ENCODE measurements at regions not wholly inside any gene's neighbourhood (a gene's known extent, or its start where the extent isn't known, plus 50 kb on each side); places are given as distances from the start of the nearest gene placed in this dataset.

- no peaks in the 10 kb centered on the region for H3K27me3 ChIP-seq (ENCODE audit: control insufficient read depth in 2 of 2, insufficient read depth in 1 of 2, low read length in 1 of 2)
- 95% methylated on average over 7 of the region's 7 CpGs for WGBS
- H3K4me3 ChIP-seq (ENCODE audit: low read length in 2 of 2) = no peak overlapping the region
- no peaks in the 10 kb centered on the region for H3K9me3 ChIP-seq (ENCODE audit: control insufficient read depth in 2 of 2, insufficient read depth in 1 of 2, low read length in 1 of 2)
- DNase-seq (ENCODE audit: low read depth in 6 of 9, low spot score in 9 of 9) = no peak
- no peak overlapping the region for H3K27ac ChIP-seq (ENCODE audit: low read depth in 1 of 2, low read length in 1 of 2)
- H3K36me3 ChIP-seq (ENCODE audit: control insufficient read depth in 2 of 2, insufficient read depth in 2 of 2, low read length in 1 of 2) = no peaks in the 10 kb centered on the region
- H3K4me1 ChIP-seq (ENCODE audit: control insufficient read depth in 2 of 2, insufficient read depth in 2 of 2, low read length in 2 of 2) = no peaks in the 10 kb centered on the region
Measured at GRCh38 chr4:100805538-100805937, 287.7 kb upstream of the EMCN start.

DNA sequence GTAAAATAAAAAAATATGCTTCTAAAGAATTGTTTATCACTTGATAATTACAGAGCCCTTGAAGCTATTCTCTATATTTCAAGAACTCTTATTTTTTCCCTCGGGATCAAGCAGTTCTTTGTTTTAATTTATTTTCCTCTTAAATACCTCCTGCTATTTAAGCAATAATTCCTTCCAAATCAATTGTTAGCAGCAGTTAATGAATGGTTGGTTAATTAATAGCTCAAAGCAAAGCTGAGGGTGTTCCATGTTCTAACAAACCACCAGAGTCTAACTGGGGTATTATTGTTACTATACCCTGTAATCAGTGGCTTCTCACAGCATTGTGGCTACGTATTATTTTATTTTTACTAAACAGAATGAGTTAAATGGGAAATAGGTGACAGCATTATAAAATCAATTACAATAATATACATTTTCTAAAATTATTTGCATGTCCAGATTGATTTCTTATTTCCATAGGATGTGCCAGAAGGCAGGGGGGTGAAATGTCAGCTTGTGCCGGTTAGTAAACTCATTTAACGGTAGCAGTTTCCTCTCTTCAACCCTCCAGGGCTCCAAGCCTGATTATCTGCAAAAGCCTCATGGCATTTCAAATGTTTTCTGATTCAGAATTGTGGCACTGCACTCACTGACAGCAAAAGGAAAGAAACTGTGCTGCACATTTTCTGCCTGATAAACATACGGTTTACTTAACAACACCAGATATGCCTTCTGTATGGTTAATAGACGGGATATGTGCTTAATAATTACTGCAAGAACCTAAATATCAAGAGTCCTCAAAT lies 286.9 kb upstream of the EMCN start:
- H3K4me3 ChIP-seq (ENCODE audit: low read length in 2 of 2) = no peak overlapping the region
- H3K27ac ChIP-seq (ENCODE audit: low read depth in 1 of 2, low read length in 1 of 2) = no peak overlapping the region
- WGBS = 96% methylated on average over 6 of the region's 6 CpGs
- no peaks in the 10 kb centered on the region for H3K36me3 ChIP-seq (ENCODE audit: control insufficient read depth in 2 of 2, insufficient read depth in 2 of 2, low read length in 1 of 2)
- DNase-seq (ENCODE audit: low read depth in 6 of 9, low spot score in 9 of 9) = no peak
- H3K4me1 ChIP-seq (ENCODE audit: control insufficient read depth in 2 of 2, insufficient read depth in 2 of 2, low read length in 2 of 2) = no peaks in the 10 kb centered on the region
- no peaks in the 10 kb centered on the region for H3K27me3 ChIP-seq (ENCODE audit: control insufficient read depth in 2 of 2, insufficient read depth in 1 of 2, low read length in 1 of 2)
- no peaks in the 10 kb centered on the region for H3K9me3 ChIP-seq (ENCODE audit: control insufficient read depth in 2 of 2, insufficient read depth in 1 of 2, low read length in 1 of 2)

GRCh38 chr4:100803751-100804150 lies 285.9 kb upstream of the EMCN start:
- Histone ChIP-seq H3K4me1 (ENCODE audit: control insufficient read depth in 2 of 2, insufficient read depth in 2 of 2, low read length in 2 of 2) (no peaks in the 10 kb centered on the region), H3K27me3 (ENCODE audit: control insufficient read depth in 2 of 2, insufficient read depth in 1 of 2, low read length in 1 of 2) (no peaks in the 10 kb centered on the region), H3K27ac (ENCODE audit: low read depth in 1 of 2, low read length in 1 of 2) (no peak overlapping the region), H3K9me3 (ENCODE audit: control insufficient read depth in 2 of 2, insufficient read depth in 1 of 2, low read length in 1 of 2) (no peaks in the 10 kb centered on the region), H3K36me3 (ENCODE audit: control insufficient read depth in 2 of 2, insufficient read depth in 2 of 2, low read length in 1 of 2) (no peaks in the 10 kb centered on the region), H3K4me3 (ENCODE audit: low read length in 2 of 2) (no peak overlapping the region)
- 96% methylated on average over 2 of the region's 2 CpGs for WGBS
- no peak for DNase-seq (ENCODE audit: low read depth in 6 of 9, low spot score in 9 of 9)

DNA sequence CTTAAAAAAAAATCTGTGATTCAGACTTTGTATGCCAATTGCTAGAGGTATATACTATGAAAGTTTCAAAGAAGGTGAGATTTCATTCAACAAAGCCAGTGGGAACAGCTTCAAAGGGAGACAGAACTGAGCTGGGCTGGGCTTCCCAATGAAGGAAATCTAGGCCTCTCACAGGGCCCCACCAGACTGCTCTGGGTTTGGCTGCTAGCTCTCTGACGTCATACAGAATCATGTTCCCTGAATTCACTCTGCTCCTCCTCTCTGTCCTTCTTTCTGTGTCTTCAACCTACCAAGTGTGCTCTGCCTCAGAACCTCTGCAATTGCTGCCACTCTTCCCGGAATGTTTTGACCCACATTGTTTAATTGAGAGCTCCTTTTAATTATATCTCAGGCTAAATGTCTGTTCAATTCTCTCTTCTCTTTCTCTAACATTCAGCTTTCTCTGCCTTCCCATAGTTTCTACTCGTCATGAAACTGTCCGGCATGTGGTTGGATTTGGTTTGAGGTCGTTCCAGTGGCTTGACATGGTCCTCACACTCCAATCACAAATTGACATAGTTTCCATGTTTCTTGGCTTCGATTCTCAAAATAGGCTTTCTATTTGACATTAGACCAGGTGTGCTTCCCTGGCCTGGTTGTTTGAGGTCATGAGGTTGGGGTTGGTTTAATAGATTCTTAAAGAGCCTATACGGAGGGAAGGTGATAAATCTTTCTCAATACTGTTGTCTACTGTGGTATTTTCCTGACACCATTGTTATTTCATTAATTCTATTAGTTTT lies 282.1 kb upstream of the EMCN start:
- DNase-seq (ENCODE audit: low read depth in 6 of 9, low spot score in 9 of 9) = no peak
- no peak overlapping the region for H3K4me3 ChIP-seq (ENCODE audit: low read length in 2 of 2)
- no peaks in the 10 kb centered on the region for H3K27me3 ChIP-seq (ENCODE audit: control insufficient read depth in 2 of 2, insufficient read depth in 1 of 2, low read length in 1 of 2)
- 74% methylated on average over 7 of the region's 7 CpGs for WGBS
- no peaks in the 10 kb centered on the region for H3K9me3 ChIP-seq (ENCODE audit: control insufficient read depth in 2 of 2, insufficient read depth in 1 of 2, low read length in 1 of 2)
- H3K27ac ChIP-seq (ENCODE audit: low read depth in 1 of 2, low read length in 1 of 2) = no peak overlapping the region
- H3K36me3 ChIP-seq (ENCODE audit: control insufficient read depth in 2 of 2, insufficient read depth in 2 of 2, low read length in 1 of 2) = no peaks in the 10 kb centered on the region
- no peaks in the 10 kb centered on the region for H3K4me1 ChIP-seq (ENCODE audit: control insufficient read depth in 2 of 2, insufficient read depth in 2 of 2, low read length in 2 of 2)

DNA sequence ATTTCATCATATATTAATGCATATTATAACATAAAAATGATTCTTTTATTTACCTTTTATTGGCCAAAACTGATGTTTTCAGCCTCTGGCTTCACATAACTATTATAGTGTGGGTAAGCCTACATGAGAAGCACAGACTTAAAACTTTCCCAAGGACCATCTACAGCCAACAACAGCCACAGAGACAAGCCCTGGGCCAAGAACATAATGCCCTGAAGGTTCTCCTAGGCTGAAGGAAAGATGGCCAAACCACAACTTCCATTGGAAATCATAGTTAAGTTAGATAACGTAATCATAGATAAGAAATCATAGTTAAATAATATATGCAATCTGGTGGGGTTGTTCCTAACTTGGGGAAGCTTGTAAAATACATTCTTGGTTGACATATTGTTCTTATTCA lies 280.0 kb upstream of the EMCN start:
- Histone ChIP-seq H3K36me3 (ENCODE audit: control insufficient read depth in 2 of 2, insufficient read depth in 2 of 2, low read length in 1 of 2) (no peaks in the 10 kb centered on the region), H3K27me3 (ENCODE audit: control insufficient read depth in 2 of 2, insufficient read depth in 1 of 2, low read length in 1 of 2) (no peaks in the 10 kb centered on the region), H3K4me3 (ENCODE audit: low read length in 2 of 2) (no peak overlapping the region), H3K9me3 (ENCODE audit: control insufficient read depth in 2 of 2, insufficient read depth in 1 of 2, low read length in 1 of 2) (no peaks in the 10 kb centered on the region), H3K27ac (ENCODE audit: low read depth in 1 of 2, low read length in 1 of 2) (no peak overlapping the region), H3K4me1 (ENCODE audit: control insufficient read depth in 2 of 2, insufficient read depth in 2 of 2, low read length in 2 of 2) (no peaks in the 10 kb centered on the region)
- no peak for DNase-seq (ENCODE audit: low read depth in 6 of 9, low spot score in 9 of 9)
- 0% methylated on average over 1 of the region's 1 CpG for WGBS

- 100% methylated on average over 1 of the region's 1 CpG for WGBS
- H3K27me3 ChIP-seq (ENCODE audit: control insufficient read depth in 2 of 2, insufficient read depth in 1 of 2, low read length in 1 of 2) = no peaks in the 10 kb centered on the region
- no peak overlapping the region for H3K27ac ChIP-seq (ENCODE audit: low read depth in 1 of 2, low read length in 1 of 2)
- H3K36me3 ChIP-seq (ENCODE audit: control insufficient read depth in 2 of 2, insufficient read depth in 2 of 2, low read length in 1 of 2) = no peaks in the 10 kb centered on the region
- no peak overlapping the region for H3K4me3 ChIP-seq (ENCODE audit: low read length in 2 of 2)
- H3K9me3 ChIP-seq (ENCODE audit: control insufficient read depth in 2 of 2, insufficient read depth in 1 of 2, low read length in 1 of 2) = no peaks in the 10 kb centered on the region
- no peak for DNase-seq (ENCODE audit: low read depth in 6 of 9, low spot score in 9 of 9)
- no peaks in the 10 kb centered on the region for H3K4me1 ChIP-seq (ENCODE audit: control insufficient read depth in 2 of 2, insufficient read depth in 2 of 2, low read length in 2 of 2)
Measured at GRCh38 chr4:100797356-100797755, 279.5 kb upstream of the EMCN start.

- Histone ChIP-seq H3K4me1 (ENCODE audit: control insufficient read depth in 2 of 2, insufficient read depth in 2 of 2, low read length in 2 of 2) (no peaks in the 10 kb centered on the region), H3K4me3 (ENCODE audit: low read length in 2 of 2) (no peak overlapping the region), H3K9me3 (ENCODE audit: control insufficient read depth in 2 of 2, insufficient read depth in 1 of 2, low read length in 1 of 2) (no peaks in the 10 kb centered on the region), H3K27ac (ENCODE audit: low read depth in 1 of 2, low read length in 1 of 2) (no peak overlapping the region), H3K36me3 (ENCODE audit: control insufficient read depth in 2 of 2, insufficient read depth in 2 of 2, low read length in 1 of 2) (no peaks in the 10 kb centered on the region), H3K27me3 (ENCODE audit: control insufficient read depth in 2 of 2, insufficient read depth in 1 of 2, low read length in 1 of 2) (no peaks in the 10 kb centered on the region)
- WGBS = 98% methylated on average over 2 of the region's 2 CpGs
- DNase-seq (ENCODE audit: low read depth in 6 of 9, low spot score in 9 of 9) = no peak
Measured at GRCh38 chr4:100796332-100796731, 278.5 kb upstream of the EMCN start.

GRCh38 chr4:100795581-100795980 lies 277.8 kb upstream of the EMCN start:
- WGBS = 87% methylated on average over 1 of the region's 1 CpG
- no peak overlapping the region for H3K4me3 ChIP-seq (ENCODE audit: low read length in 2 of 2)
- no peak overlapping the region for H3K27ac ChIP-seq (ENCODE audit: low read depth in 1 of 2, low read length in 1 of 2)
- no peak for DNase-seq (ENCODE audit: low read depth in 6 of 9, low spot score in 9 of 9)
- no peaks in the 10 kb centered on the region for H3K4me1 ChIP-seq (ENCODE audit: control insufficient read depth in 2 of 2, insufficient read depth in 2 of 2, low read length in 2 of 2)
- no peaks in the 10 kb centered on the region for H3K27me3 ChIP-seq (ENCODE audit: control insufficient read depth in 2 of 2, insufficient read depth in 1 of 2, low read length in 1 of 2)
- H3K9me3 ChIP-seq (ENCODE audit: control insufficient read depth in 2 of 2, insufficient read depth in 1 of 2, low read length in 1 of 2) = no peaks in the 10 kb centered on the region
- no peaks in the 10 kb centered on the region for H3K36me3 ChIP-seq (ENCODE audit: control insufficient read depth in 2 of 2, insufficient read depth in 2 of 2, low read length in 1 of 2)

GRCh38 chr4:100790836-100791615 lies 273.2 kb upstream of the EMCN start:
- Histone ChIP-seq H3K27me3 (ENCODE audit: control insufficient read depth in 2 of 2, insufficient read depth in 1 of 2, low read length in 1 of 2) (no peaks in the 10 kb centered on the region), H3K4me1 (ENCODE audit: control insufficient read depth in 2 of 2, insufficient read depth in 2 of 2, low read length in 2 of 2) (no peaks in the 10 kb centered on the region), H3K27ac (ENCODE audit: low read depth in 1 of 2, low read length in 1 of 2) (no peak overlapping the region), H3K9me3 (ENCODE audit: control insufficient read depth in 2 of 2, insufficient read depth in 1 of 2, low read length in 1 of 2) (no peaks in the 10 kb centered on the region), H3K4me3 (ENCODE audit: low read length in 2 of 2) (no peak overlapping the region), H3K36me3 (ENCODE audit: control insufficient read depth in 2 of 2, insufficient read depth in 2 of 2, low read length in 1 of 2) (no peaks in the 10 kb centered on the region)
- DNase-seq (ENCODE audit: low read depth in 6 of 9, low spot score in 9 of 9) = no peak
- WGBS = 96% methylated on average over 9 of the region's 9 CpGs
